ENCODE measurements at regions not wholly inside any gene's neighbourhood (a gene's known extent, or its start where the extent isn't known, plus 50 kb on each side); places are given as distances from the start of the nearest gene placed in this dataset.

- no peak for DNase-seq (ENCODE audit: extremely low read depth, low read depth)
- no peak for TF ChIP-seq CTCF (IDR thresholded peaks at IDR 0.05; ENCODE audit: low read depth, low read length, missing control alignments)
- H3K4me3 ChIP-seq (replicated peaks; ENCODE audit: low read depth, low read length): no peak overlapping the region
These were observed 588.2 kb upstream of the TENM4 start for GRCh38 chr11:80028998-80029397.

GRCh38 chr11:80024119-80024518, 583.3 kb upstream of the TENM4 start:
- no peak for TF ChIP-seq CTCF (IDR thresholded peaks at IDR 0.05; ENCODE audit: low read depth, low read length, missing control alignments)
- DNase-seq (ENCODE audit: extremely low read depth, low read depth): no peak
- H3K4me3 ChIP-seq (replicated peaks; ENCODE audit: low read depth, low read length): no peak overlapping the region

- no peak overlapping the region for H3K4me3 ChIP-seq (replicated peaks; ENCODE audit: low read depth, low read length)
- DNase-seq (ENCODE audit: extremely low read depth, low read depth): no peak
- no peak for TF ChIP-seq CTCF (IDR thresholded peaks at IDR 0.05; ENCODE audit: low read depth, low read length, missing control alignments)
These were observed 582.6 kb upstream of the TENM4 start for GRCh38 chr11:80023386-80023785.

- H3K4me3 ChIP-seq (replicated peaks; ENCODE audit: low read depth, low read length): no peak overlapping the region
- no peak for TF ChIP-seq CTCF (IDR thresholded peaks at IDR 0.05; ENCODE audit: low read depth, low read length, missing control alignments)
- no peak for DNase-seq (ENCODE audit: extremely low read depth, low read depth)
These were observed 569.7 kb upstream of the TENM4 start for GRCh38 chr11:80010536-80010935.

- DNase-seq (ENCODE audit: extremely low read depth, low read depth): no peak
- TF ChIP-seq CTCF (IDR thresholded peaks at IDR 0.05; ENCODE audit: low read depth, low read length, missing control alignments): no peak
These were observed 568.3 kb upstream of the TENM4 start for GRCh38 chr11:80009081-80009480.

GRCh38 chr11:80007616-80008015, 566.8 kb upstream of the TENM4 start:
- DNase-seq (ENCODE audit: extremely low read depth, low read depth): no peak
- TF ChIP-seq CTCF (IDR thresholded peaks at IDR 0.05; ENCODE audit: low read depth, low read length, missing control alignments): no peak
- no peak overlapping the region for H3K4me3 ChIP-seq (replicated peaks; ENCODE audit: low read depth, low read length)

More at GRCh38 chr11:80009081-80009480, 568.3 kb upstream of the TENM4 start:
- H3K4me3 ChIP-seq (replicated peaks; ENCODE audit: low read depth, low read length): no peak overlapping the region

GRCh38 chr11:79990141-79990540, 549.3 kb upstream of the TENM4 start:
- H3K4me3 ChIP-seq (replicated peaks; ENCODE audit: low read depth, low read length): no peak overlapping the region
- no peak for DNase-seq (ENCODE audit: extremely low read depth, low read depth)
- no peak for TF ChIP-seq CTCF (IDR thresholded peaks at IDR 0.05; ENCODE audit: low read depth, low read length, missing control alignments)

All from HFF-Myc (cell line).